IPS-18c (cell line): ENCODE measurements at regions not wholly inside any gene's neighbourhood (a gene's known extent, or its start where the extent isn't known, plus 50 kb on each side); places are given as distances from the start of the nearest gene placed in this dataset.
"Not testable (repeated sequence)": the region's sequence is repeated elsewhere in the genome, so short reads cannot be mapped to it uniquely, and the experiment has no call there.

ENCODE experiments used
- H3K4me3 ChIP-seq: 2 replicates; pipeline ENCODE4 v1.7.0; 2013; ENCODE audit warnings: low read depth, mild to moderate bottlenecking, low read length, moderate library complexity; ENCODE audit not compliant: insufficient read depth
- H3K9me3 ChIP-seq: one replicate; pipeline ENCODE4 v1.6.1; 2013; ENCODE audit warnings: mild to moderate bottlenecking, low read length, moderate library complexity; ENCODE audit not compliant: control insufficient read depth, insufficient read depth

GRCh38 chr12:92396647-92397252, 251.1 kb upstream of the BTG1 start:
- peaks cover 10% of the 10 kb centered on the region for H3K9me3 ChIP-seq
- no peak overlapping the region for H3K4me3 ChIP-seq

GRCh38 chr12:92395322-92395721, 249.7 kb upstream of the BTG1 start:
- H3K4me3 ChIP-seq: no peak overlapping the region

DNA sequence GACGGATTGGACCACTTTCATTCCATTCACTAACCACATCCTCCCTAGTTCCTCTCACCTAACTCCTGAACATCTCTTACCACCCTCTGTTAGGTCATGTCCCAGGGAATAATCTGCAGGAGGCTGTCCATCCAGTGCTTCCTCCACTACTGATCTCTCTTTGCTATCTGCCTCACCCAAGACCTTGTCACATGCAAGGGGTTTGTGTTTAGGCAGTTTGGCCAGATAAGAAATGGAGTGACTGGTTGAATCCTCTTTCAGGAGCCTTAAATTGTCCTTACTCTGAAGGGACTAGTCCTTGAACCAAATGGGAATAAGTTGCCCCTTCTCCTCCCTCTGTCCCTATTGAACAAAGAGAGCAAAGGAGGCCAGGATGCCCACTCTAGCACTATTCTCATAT, 249.2 kb upstream of the BTG1 start:
- Histone ChIP-seq H3K4me3 (no peak overlapping the region), H3K9me3 (peaks cover 10% of the 10 kb centered on the region)

More at GRCh38 chr12:92395322-92395721, 249.7 kb upstream of the BTG1 start:
- H3K9me3 ChIP-seq: peaks cover 10% of the 10 kb centered on the region

DNA sequence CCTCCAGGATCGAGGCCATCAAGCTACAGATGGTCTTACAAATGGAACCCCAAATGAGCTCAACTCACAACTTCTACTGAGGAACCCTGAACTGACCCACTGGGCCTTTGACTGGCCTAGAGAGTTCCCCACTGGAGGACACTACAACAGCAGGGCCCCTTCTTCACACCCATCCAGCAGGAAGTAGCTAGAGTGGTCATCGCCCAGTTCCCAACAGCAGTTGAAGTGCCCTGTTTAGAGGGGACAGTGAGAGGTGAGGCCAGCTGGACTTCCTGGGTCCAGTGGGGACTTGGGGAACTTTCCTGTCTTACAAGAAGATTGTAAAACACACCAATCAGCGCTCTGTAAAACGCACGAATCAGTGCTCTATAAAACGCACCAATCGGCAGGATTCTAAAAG, 247.9 kb upstream of the BTG1 start:
- peaks cover 10% of the 10 kb centered on the region for H3K9me3 ChIP-seq
- H3K4me3 ChIP-seq: no peak overlapping the region

DNA sequence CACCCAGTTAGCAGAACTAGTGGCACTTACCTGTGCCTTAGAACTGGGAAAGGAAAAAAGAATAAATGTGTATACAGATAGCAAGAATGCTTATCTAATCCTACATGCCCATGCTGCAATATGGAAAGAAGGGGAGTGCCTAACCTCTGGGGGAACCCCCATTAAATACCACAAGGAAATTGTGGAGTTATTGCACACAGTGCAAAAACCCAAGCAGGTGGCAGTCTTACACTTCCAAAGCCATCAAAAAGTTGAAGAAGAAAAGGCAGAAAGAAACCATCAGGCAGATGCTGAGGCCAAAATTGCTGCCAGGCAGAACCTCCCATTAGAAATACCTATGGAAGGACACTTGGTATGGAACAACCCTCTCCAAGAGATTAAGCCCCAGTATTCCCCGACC, 246.1 kb upstream of the BTG1 start:
- H3K9me3 ChIP-seq: peaks cover 10% of the 10 kb centered on the region
- not testable (repeated sequence) for H3K4me3 ChIP-seq

GRCh38 chr12:92389466-92389865, 243.8 kb upstream of the BTG1 start:
- Histone ChIP-seq H3K9me3 (peaks cover 10% of the 10 kb centered on the region), H3K4me3 (no peak overlapping the region)

- Histone ChIP-seq H3K9me3 (no peaks in the 10 kb centered on the region), H3K4me3 (no peak overlapping the region)
These were observed 239.7 kb upstream of the BTG1 start for GRCh38 chr12:92385296-92385695.

DNA sequence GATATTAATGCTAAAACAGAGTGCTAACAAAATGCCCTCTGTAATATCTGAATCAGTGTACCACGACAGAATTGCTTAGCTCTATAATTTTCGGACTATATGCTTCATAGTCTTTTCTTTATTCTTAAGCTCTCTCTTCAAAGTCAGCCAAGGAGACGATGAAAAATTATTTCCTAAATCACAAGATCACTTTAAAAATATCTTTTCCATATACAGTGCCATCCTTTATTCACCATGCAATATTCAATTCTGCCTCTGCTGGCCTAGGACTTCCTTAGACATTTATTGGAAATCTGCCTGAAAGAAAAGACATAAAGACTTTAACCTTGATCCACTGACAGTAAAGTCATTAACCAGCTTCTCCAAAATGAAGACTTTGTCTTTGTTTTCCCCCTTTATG, 238.9 kb upstream of the BTG1 start:
- H3K4me3 ChIP-seq: no peak overlapping the region
- no peaks in the 10 kb centered on the region for H3K9me3 ChIP-seq

DNA sequence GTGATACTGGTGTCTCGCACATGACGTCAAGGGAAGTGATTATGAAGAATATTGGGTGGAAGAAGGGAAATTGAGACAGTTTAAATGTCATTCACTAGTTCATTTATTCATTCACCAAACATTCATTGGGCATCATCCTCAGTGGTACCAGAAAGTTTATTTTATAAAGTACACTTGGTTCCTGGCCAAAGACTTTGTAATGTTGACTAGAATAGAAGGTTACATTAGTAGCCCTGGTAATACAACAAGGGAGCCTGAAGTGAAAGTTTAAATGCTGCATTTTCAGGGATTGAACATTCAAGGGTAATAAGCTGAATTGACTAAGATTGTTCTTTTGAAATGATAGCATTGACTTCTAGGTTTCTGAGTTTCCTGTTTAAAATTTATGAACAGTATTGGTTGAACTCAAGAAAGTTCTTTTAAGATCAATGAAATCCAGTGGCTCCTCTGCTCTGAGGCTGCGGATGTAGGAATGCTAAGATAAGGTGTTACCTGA, 236.8 kb upstream of the BTG1 start:
- Histone ChIP-seq H3K9me3 (no peaks in the 10 kb centered on the region), H3K4me3 (no peak overlapping the region)

DNA sequence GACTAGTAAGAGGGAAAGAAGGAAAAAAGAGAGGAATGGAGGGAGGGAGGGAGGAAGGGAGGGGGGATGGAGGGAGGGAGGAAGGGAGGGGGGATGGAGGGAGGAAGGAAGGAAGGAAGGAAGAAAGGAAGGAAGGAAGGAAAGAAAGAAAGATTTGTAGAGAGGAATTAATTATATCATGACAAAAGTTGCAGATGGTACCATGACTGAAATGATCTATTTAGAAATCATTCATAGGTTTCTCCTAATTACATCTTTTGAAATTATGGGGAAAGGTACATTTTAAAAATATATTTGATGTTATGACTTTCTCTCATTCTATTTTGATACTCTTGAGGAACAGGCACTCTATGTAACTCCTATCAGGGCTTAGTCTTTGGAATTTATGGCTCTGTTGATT, 236.2 kb upstream of the BTG1 start:
- Histone ChIP-seq H3K4me3 (no peak overlapping the region), H3K9me3 (no peaks in the 10 kb centered on the region)

GRCh38 chr12:92378682-92379479, 233.2 kb upstream of the BTG1 start:
- Histone ChIP-seq H3K4me3 (no peak overlapping the region), H3K9me3 (no peaks in the 10 kb centered on the region)

DNA sequence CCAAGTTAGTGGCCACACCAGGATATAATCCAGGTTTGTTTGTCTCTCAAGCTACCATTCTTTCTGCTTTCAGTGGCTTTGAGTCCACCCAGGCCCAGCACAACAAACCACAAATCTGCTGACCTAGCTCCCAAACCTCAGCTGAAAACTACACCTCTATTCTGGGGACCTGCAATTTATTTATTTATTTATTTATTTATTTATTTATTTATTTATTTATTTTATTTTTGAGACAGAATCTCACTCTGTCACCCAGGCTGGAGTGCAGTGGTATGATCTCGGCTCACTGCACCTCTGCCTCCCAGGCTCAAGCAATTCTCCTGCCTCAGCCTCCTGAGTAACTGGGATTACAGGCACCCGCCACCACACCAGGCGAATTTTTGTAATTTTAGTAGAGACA, 229.9 kb upstream of the BTG1 start:
- not testable (repeated sequence) for H3K4me3 ChIP-seq, H3K9me3 ChIP-seq

GRCh38 chr12:92370828-92371227, 225.2 kb upstream of the BTG1 start:
- H3K4me3 ChIP-seq: no peak overlapping the region
- no peaks in the 10 kb centered on the region for H3K9me3 ChIP-seq

- H3K9me3 ChIP-seq: no peaks in the 10 kb centered on the region
- no peak overlapping the region for H3K4me3 ChIP-seq
These were observed 224.0 kb upstream of the BTG1 start for GRCh38 chr12:92369636-92370035.

GRCh38 chr12:92369056-92369455, 223.4 kb upstream of the BTG1 start:
- H3K4me3 ChIP-seq: no peak overlapping the region

GRCh38 chr12:92365836-92366235, 220.2 kb upstream of the BTG1 start:
- Histone ChIP-seq H3K4me3 (no peak overlapping the region), H3K9me3 (no peaks in the 10 kb centered on the region)

More at GRCh38 chr12:92369056-92369455, 223.4 kb upstream of the BTG1 start:
- no peaks in the 10 kb centered on the region for H3K9me3 ChIP-seq

GRCh38 chr12:92365333-92365732, 219.7 kb upstream of the BTG1 start:
- Histone ChIP-seq H3K4me3 (no peak overlapping the region), H3K9me3 (no peaks in the 10 kb centered on the region)

GRCh38 chr12:92363295-92364146, 217.9 kb upstream of the BTG1 start:
- H3K9me3 ChIP-seq: no peaks in the 10 kb centered on the region
- no peak overlapping the region for H3K4me3 ChIP-seq
